Small intestine (tissue), 7 donors: ENCODE measurements at regions not wholly inside any gene's neighbourhood (a gene's known extent, or its start where the extent isn't known, plus 50 kb on each side); places are given as distances from the start of the nearest gene placed in this dataset.

ENCODE experiments used
- DNase-seq, 2 donors: peaks; one replicate each; pipeline versions ENCODE4 v3.0.0 to v3.0.0-alpha.2; 2013
- FAIRE-seq: peaks from 2 replicates; lab custom pipeline; 2012; peaks lifted over from hg19 to GRCh38; lab: Jason Lieb, UNC
- H3K27ac ChIP-seq, 3 donors: one replicate each; pipeline ENCODE4 v1.5.1; 2013; ENCODE audit warnings: low read length in 2 of 3, mild to moderate bottlenecking in 2 of 3, control low read depth in 1 of 3, inconsistent platforms in 1 of 3, low read depth in 1 of 3, moderate library complexity in 1 of 3
- H3K27me3 ChIP-seq, 3 donors: one replicate each; pipeline ENCODE4 v1.6.1; 2013; ENCODE audit warnings: low read length in 3 of 3, inconsistent platforms in 1 of 3; ENCODE audit not compliant: control insufficient read depth in 3 of 3, insufficient read depth in 3 of 3
- H3K36me3 ChIP-seq, 3 donors: one replicate each; pipeline ENCODE4 v1.6.1; 2013; ENCODE audit warnings: low read length in 3 of 3, inconsistent platforms in 1 of 3, low read depth in 1 of 3, mild to moderate bottlenecking in 1 of 3, moderate library complexity in 1 of 3; ENCODE audit not compliant: control insufficient read depth in 3 of 3, insufficient read depth in 2 of 3
- H3K4me1 ChIP-seq, 3 donors: one replicate each; pipeline ENCODE4 v1.6.1; 2013; ENCODE audit warnings: low read length in 2 of 3, inconsistent platforms in 1 of 3, low read depth in 1 of 3, mild to moderate bottlenecking in 1 of 3, moderate library complexity in 1 of 3; ENCODE audit not compliant: control insufficient read depth in 3 of 3, insufficient read depth in 2 of 3
- H3K4me3 ChIP-seq, 3 donors: one replicate each; pipeline ENCODE4 v1.5.1; 2013; ENCODE audit warnings: low read length in 3 of 3, control low read depth in 1 of 3, inconsistent platforms in 1 of 3, low read depth in 1 of 3, mild to moderate bottlenecking in 1 of 3, moderate library complexity in 1 of 3
- H3K9me3 ChIP-seq, 2 donors: one replicate each; pipeline ENCODE4 v1.6.1; 2013; ENCODE audit warnings: low read depth in 1 of 2, low read length in 1 of 2; ENCODE audit not compliant: control insufficient read depth in 2 of 2, insufficient read depth in 1 of 2
- WGBS, 3 donors: extraction: QIAGEN DNeasy Blood & Tissue Kit; methylation state at CpG; one replicate each; pipeline ENCODE4 v1.1.7; 2013; 5-methylcytosine and 5-hydroxymethylcytosine counted together
- donor health status: healthy with polysubstance abuse.
- donor health status: control.
- donor health status: control.
- donor health status: Bipolar disorder and iron deficiency.
- donor health status: healthy.

GRCh38 chr6:100096936-100097335 lies 102.9 kb upstream of the MCHR2 start:
- H3K36me3 ChIP-seq = no peaks in the 10 kb centered on the region
- no peak overlapping the region for H3K4me3 ChIP-seq
- no peak for FAIRE-seq
- H3K27me3 ChIP-seq = peaks cover 0 to 3% (median 0%) of the 10 kb centered on the region in 3 donors
- H3K9me3 ChIP-seq = no peaks in the 10 kb centered on the region
- no peak overlapping the region for H3K27ac ChIP-seq
- DNase-seq = no peak
- H3K4me1 ChIP-seq = no peaks in the 10 kb centered on the region

- FAIRE-seq = no peak
Measured at GRCh38 chr6:100096341-100096740, 102.3 kb upstream of the MCHR2 start.

DNA sequence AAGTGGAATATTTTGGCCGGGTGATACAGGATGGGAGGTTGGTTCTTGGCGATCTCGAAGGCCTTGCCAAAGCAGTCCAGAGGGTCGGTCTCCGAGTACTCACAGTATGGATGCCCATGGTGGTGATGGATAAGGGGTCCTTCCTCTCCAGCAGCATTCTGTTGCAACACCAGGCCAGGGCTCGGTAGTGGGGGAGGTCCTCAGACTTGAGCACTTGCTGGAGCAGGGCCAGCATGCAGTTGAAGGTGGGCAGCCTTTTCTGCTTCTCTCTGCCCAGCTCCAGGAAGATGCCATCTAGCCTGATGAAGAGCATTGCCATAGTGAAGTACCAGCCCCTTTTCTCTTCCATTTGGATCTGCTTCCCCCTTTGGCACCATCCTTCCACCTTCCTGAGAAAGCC lies 99.4 kb upstream of the MCHR2 start:
- no peaks in the 10 kb centered on the region for H3K36me3 ChIP-seq
- no peak overlapping the region for H3K27ac ChIP-seq
- no peak for DNase-seq
- 82 to 91% (median 83%) methylated on average over 6 of the region's 6 CpGs for WGBS, 3 donors
- H3K4me1 ChIP-seq = no peaks in the 10 kb centered on the region
- H3K27me3 ChIP-seq = peaks cover 0 to 3% (median 0%) of the 10 kb centered on the region in 3 donors
- no peak for FAIRE-seq
- H3K9me3 ChIP-seq = no peaks in the 10 kb centered on the region
- H3K4me3 ChIP-seq = no peak overlapping the region

More at GRCh38 chr6:100096341-100096740, 102.3 kb upstream of the MCHR2 start:
- 49 to 62% (median 58%) methylated on average over 2 of the region's 2 CpGs for WGBS, 3 donors
- no peak for DNase-seq
- H3K4me1 ChIP-seq = no peaks in the 10 kb centered on the region
- H3K36me3 ChIP-seq = no peaks in the 10 kb centered on the region
- no peak overlapping the region for H3K27ac ChIP-seq
- H3K27me3 ChIP-seq = peaks cover 0 to 3% (median 0%) of the 10 kb centered on the region in 3 donors
- H3K9me3 ChIP-seq = no peaks in the 10 kb centered on the region
- no peak overlapping the region for H3K4me3 ChIP-seq

DNA sequence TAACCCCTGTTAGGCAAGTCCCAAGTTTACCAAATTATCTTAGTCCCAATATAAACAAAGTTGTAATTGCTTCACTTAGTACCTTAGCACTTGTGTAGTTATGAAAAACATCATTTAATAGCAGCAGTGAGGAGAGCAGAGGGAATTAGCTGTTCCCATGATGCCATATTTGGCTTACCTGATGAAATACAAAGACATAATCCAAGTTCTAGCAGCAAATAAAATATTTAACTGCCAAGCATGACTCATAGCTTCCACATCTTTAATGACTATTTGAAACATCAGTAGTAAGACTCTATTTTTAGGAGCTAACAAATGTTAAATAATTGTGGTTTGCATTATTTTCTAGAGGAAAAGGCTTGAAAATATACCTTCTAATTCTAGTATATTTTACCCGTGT lies 94.0 kb upstream of the MCHR2 start:
- DNase-seq (no peak), FAIRE-seq (no peak)
- Histone ChIP-seq H3K36me3 (no peaks in the 10 kb centered on the region), H3K9me3 (no peaks in the 10 kb centered on the region), H3K4me3 (no peak overlapping the region), H3K4me1 (no peaks in the 10 kb centered on the region), H3K27me3 (no peaks in the 10 kb centered on the region), H3K27ac (no peak overlapping the region)
- WGBS, 3 donors = 75 to 89% (median 81%) methylated on average over 1 of the region's 1 CpG

DNA sequence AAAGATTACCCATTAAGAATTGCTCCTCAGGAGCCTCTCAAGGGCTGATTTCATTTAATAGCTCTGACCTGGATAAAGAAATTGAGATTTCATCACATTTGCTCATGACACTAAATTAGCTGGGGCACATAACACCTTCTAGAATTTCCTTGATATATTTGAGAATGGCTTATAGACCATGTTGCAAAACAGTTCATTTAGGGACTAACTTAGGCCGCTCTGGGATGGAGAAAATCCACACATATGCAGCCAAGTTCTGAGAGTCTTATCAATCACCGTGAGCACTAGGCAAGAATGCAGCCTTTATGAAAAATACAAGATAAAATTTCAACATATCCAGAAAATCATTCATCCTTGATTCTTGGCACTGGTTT lies 91.0 kb upstream of the MCHR2 start:
- Histone ChIP-seq H3K4me3 (no peak overlapping the region), H3K4me1 (no peaks in the 10 kb centered on the region), H3K9me3 (no peaks in the 10 kb centered on the region), H3K27ac (no peak overlapping the region), H3K36me3 (no peaks in the 10 kb centered on the region), H3K27me3 (no peaks in the 10 kb centered on the region)
- FAIRE-seq = no peak
- WGBS, 3 donors = 71 to 80% (median 74%) methylated on average over 2 of the region's 2 CpGs
- no peak for DNase-seq

GRCh38 chr6:100084316-100084990 lies 90.4 kb upstream of the MCHR2 start:
- no peak for FAIRE-seq
- no peak overlapping the region for H3K4me3 ChIP-seq
- DNase-seq = no peak
- no peaks in the 10 kb centered on the region for H3K27me3 ChIP-seq
- H3K36me3 ChIP-seq = no peaks in the 10 kb centered on the region
- no peaks in the 10 kb centered on the region for H3K9me3 ChIP-seq
- H3K27ac ChIP-seq = no peak overlapping the region
- H3K4me1 ChIP-seq = no peaks in the 10 kb centered on the region
- 52 to 62% (median 54%) methylated on average over 4 of the region's 4 CpGs for WGBS, 3 donors

DNA sequence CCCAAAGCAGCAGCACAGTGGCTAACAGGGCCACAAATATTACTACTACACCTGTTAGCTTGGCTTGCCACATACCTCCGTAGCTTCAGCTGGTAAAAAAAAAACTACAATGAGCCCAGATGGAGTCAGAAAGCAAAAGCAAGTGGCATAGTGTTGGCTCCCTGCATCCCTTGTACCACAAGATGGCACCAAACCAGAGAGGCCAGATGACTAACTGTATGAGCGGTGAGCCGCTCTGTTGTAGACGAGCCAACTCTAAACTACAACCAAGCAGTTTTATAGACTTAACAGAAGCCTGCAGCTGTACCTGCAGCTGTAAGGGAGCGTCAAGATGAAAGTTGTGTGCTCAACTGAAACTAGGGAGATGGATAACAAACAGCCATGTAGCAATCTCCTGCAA lies 84.5 kb upstream of the MCHR2 start:
- no peaks in the 10 kb centered on the region for H3K4me1 ChIP-seq
- WGBS, 3 donors = 30 to 57% (median 47%) methylated on average over 5 of the region's 5 CpGs

DNA sequence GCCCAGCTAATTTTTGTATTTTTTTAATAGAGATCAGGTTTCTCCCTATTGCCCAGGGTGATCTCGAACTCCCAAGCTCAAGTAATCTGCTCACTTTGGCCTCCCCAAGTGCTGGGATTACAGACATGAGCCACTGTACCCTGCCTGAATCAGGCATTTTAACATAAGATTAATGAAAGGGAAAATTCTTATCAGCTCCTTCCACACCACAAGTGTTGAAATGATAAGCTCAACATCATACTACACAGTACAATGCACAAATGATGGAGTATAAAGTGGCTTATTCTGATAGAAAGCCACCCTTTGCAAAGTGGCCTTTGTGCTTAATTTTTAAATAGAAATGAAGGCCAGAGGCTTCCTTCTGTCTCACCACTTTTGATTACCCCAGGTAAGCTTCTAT lies 71.3 kb upstream of the MCHR2 start:
- no peaks in the 10 kb centered on the region for H3K4me1 ChIP-seq
- DNase-seq = no peak
- no peaks in the 10 kb centered on the region for H3K27me3 ChIP-seq
- H3K4me3 ChIP-seq = no peak overlapping the region
- WGBS, 3 donors = 48 to 78% (median 57%) methylated on average over 1 of the region's 1 CpG
- no peaks in the 10 kb centered on the region for H3K9me3 ChIP-seq
- no peaks in the 10 kb centered on the region for H3K36me3 ChIP-seq
- FAIRE-seq = no peak
- no peak overlapping the region for H3K27ac ChIP-seq

More for the DNA sequence above, 84.5 kb upstream of the MCHR2 start:
- Histone ChIP-seq H3K9me3 (no peaks in the 10 kb centered on the region), H3K27ac (no peak overlapping the region), H3K4me3 (no peak overlapping the region), H3K27me3 (no peaks in the 10 kb centered on the region), H3K36me3 (no peaks in the 10 kb centered on the region)
- DNase-seq (peak in 1 of 2 donors; percentile 5), FAIRE-seq (no peak)

GRCh38 chr6:100062621-100063020 lies 68.6 kb upstream of the MCHR2 start:
- no peak for DNase-seq
- FAIRE-seq = no peak
- no peak overlapping the region for H3K4me3 ChIP-seq
- H3K36me3 ChIP-seq = no peaks in the 10 kb centered on the region
- H3K9me3 ChIP-seq = no peaks in the 10 kb centered on the region
- H3K27me3 ChIP-seq = no peaks in the 10 kb centered on the region
- WGBS, 3 donors = 93 to 95% (median 93%) methylated on average over 4 of the region's 4 CpGs
- no peak overlapping the region for H3K27ac ChIP-seq
- H3K4me1 ChIP-seq = no peaks in the 10 kb centered on the region
